OCI-LY1 (cell line): ENCODE measurements at regions not wholly inside any gene's neighbourhood (a gene's known extent, or its start where the extent isn't known, plus 50 kb on each side); places are given as distances from the start of the nearest gene placed in this dataset.

Experiments
- H2AFZ ChIP-seq: fragments of 200-600 bp; sonication (generic), shearing (Covaris generic); 2 replicates; pipeline ENCODE4 v1.6.0; 2014; ENCODE audit warnings: antibody characterized with exemption, mild to moderate bottlenecking, low read length
- H3F3A ChIP-seq: fragments of 200-600 bp; sonication (generic), shearing (Covaris generic); 2 replicates; pipeline ENCODE4 v1.6.0; 2014; ENCODE audit warnings: mild to moderate bottlenecking, antibody characterized with exemption, low read length, moderate library complexity; ENCODE audit not compliant: insufficient read depth
- H3K27ac ChIP-seq: fragments of 200-600 bp; sonication (generic); 2 replicates; pipeline ENCODE4 v1.5.1; 2014; ENCODE audit warnings: low read length, mixed run types, mild to moderate bottlenecking, low read depth; ENCODE audit not compliant: poor library complexity, severe bottlenecking
- H3K27me3 ChIP-seq: fragments of 200-600 bp; sonication (generic); 2 replicates; pipeline ENCODE4 v1.6.0; 2014; ENCODE audit warnings: antibody characterized with exemption, mild to moderate bottlenecking, low read length, moderate library complexity; ENCODE audit not compliant: insufficient read depth
- H3K36me3 ChIP-seq: fragments of 200-600 bp; sonication (generic); 2 replicates; pipeline ENCODE4 v1.6.1; 2014; ENCODE audit warnings: mild to moderate bottlenecking, antibody characterized with exemption, low read length, moderate library complexity, mixed read lengths; ENCODE audit not compliant: insufficient read depth
- H3K4me1 ChIP-seq: fragments of 200-600 bp; sonication (generic); 2 replicates; pipeline ENCODE4 v1.5.1; 2014; ENCODE audit warnings: mild to moderate bottlenecking, low read length, moderate library complexity; ENCODE audit not compliant: insufficient read depth, severe bottlenecking
- H3K4me2 ChIP-seq: fragments of 200-600 bp; sonication (generic), shearing (Covaris generic); 2 replicates; pipeline ENCODE4 v1.6.1; 2014; ENCODE audit warnings: low read length
- H3K4me3 ChIP-seq: fragments of 200-600 bp; sonication (generic); 2 replicates; pipeline ENCODE4 v1.5.1; 2014; ENCODE audit warnings: low read length, low read depth, mild to moderate bottlenecking, mixed read lengths; ENCODE audit not compliant: poor library complexity, severe bottlenecking
- H3K79me2 ChIP-seq: fragments of 200-600 bp; shearing (Covaris generic); 2 replicates; pipeline ENCODE4 v1.6.1; 2016; ENCODE audit warnings: mixed run types, low read length, mixed read lengths; ENCODE audit not compliant: insufficient read depth
- H3K9ac ChIP-seq: fragments of 200-600 bp; sonication (generic), shearing (Covaris generic); 2 replicates; pipeline ENCODE4 v1.6.1; 2014; ENCODE audit warnings: mild to moderate bottlenecking, low read length, mixed read lengths
- H3K9me2 ChIP-seq: fragments of 200-600 bp; sonication (generic), shearing (Covaris generic); 2 replicates; pipeline ENCODE4 v1.6.1; 2014; ENCODE audit warnings: low read depth, mild to moderate bottlenecking, low read length, mixed read lengths
- H3K9me3 ChIP-seq: fragments of 200-600 bp; shearing (Covaris generic); 2 replicates; pipeline ENCODE4 v1.6.1; 2014; ENCODE audit warnings: low read length, mixed read lengths
- H4K20me1 ChIP-seq: fragments of 200-600 bp; sonication (generic), shearing (Covaris generic); 2 replicates; pipeline ENCODE4 v1.6.0; 2016; ENCODE audit warnings: mild to moderate bottlenecking, low read length; ENCODE audit not compliant: insufficient read depth
- CTCF ChIP-seq: fragments of 200-600 bp; sonication (generic), shearing (Covaris generic); IDR thresholded peaks from 2 replicates; pipeline ENCODE4 v1.5.1; 2017; ENCODE audit warnings: mild to moderate bottlenecking, antibody characterized with exemption, low read length, moderate library complexity, mixed read lengths
- EZH2 ChIP-seq: fragments of 200-600 bp; sonication (generic), shearing (Covaris generic); IDR thresholded peaks from 2 replicates; pipeline ENCODE4 v1.8.0; 2017; ENCODE audit warnings: borderline replicate concordance, mixed run types, mild to moderate bottlenecking, antibody characterized with exemption, low read length, moderate library complexity, mixed read lengths

GRCh38 chr2:9762164-9762563 is 81.1 kb upstream of the TAF1B start:
- H3K4me2 ChIP-seq = no peak overlapping the region
- H3K27ac ChIP-seq = no peak overlapping the region
- peaks cover 3% of the 10 kb centered on the region; the same call in 1 of the 2 replicates for H3K27me3 ChIP-seq

GRCh38 chr2:9762941-9763340 is 80.3 kb upstream of the TAF1B start:
- H3K36me3 ChIP-seq = no peaks in the 10 kb centered on the region
- TF ChIP-seq EZH2 (no peak), CTCF (no peak)
- H3K9me2 ChIP-seq = no peaks in the 10 kb centered on the region

More at GRCh38 chr2:9762164-9762563, 81.1 kb upstream of the TAF1B start:
- no peak overlapping the region for H2AFZ ChIP-seq
- H3K36me3 ChIP-seq = no peaks in the 10 kb centered on the region
- H3K79me2 ChIP-seq = no peaks in the 10 kb centered on the region
- TF ChIP-seq CTCF (no peak), EZH2 (no peak)
- H3K4me3 ChIP-seq = no peak overlapping the region
- no peaks in the 10 kb centered on the region for H3F3A ChIP-seq
- no peaks in the 10 kb centered on the region for H4K20me1 ChIP-seq
- no peaks in the 10 kb centered on the region for H3K4me1 ChIP-seq
- no peak overlapping the region for H3K9ac ChIP-seq
- no peaks in the 10 kb centered on the region for H3K9me3 ChIP-seq
- H3K9me2 ChIP-seq = no peaks in the 10 kb centered on the region

GRCh38 chr2:9763356-9764152 is 79.7 kb upstream of the TAF1B start:
- Histone ChIP-seq H3K4me2 (no peak overlapping the region), H3F3A (no peaks in the 10 kb centered on the region), H3K9me3 (no peaks in the 10 kb centered on the region), H3K79me2 (no peaks in the 10 kb centered on the region), H3K27ac (no peak overlapping the region), H3K4me1 (peaks cover 10% of the 10 kb centered on the region), H2AFZ (no peak overlapping the region), H3K9ac (no peak overlapping the region), H3K9me2 (no peaks in the 10 kb centered on the region), H4K20me1 (no peaks in the 10 kb centered on the region), H3K4me3 (no peak overlapping the region), H3K36me3 (no peaks in the 10 kb centered on the region), H3K27me3 (peaks cover 3% of the 10 kb centered on the region; the same call in 1 of the 2 replicates)
- no peak for TF ChIP-seq CTCF
- no peak for TF ChIP-seq EZH2

More at GRCh38 chr2:9762941-9763340, 80.3 kb upstream of the TAF1B start:
- Histone ChIP-seq H3K27me3 (peaks cover 3% of the 10 kb centered on the region; the same call in 1 of the 2 replicates), H3K27ac (no peak overlapping the region), H3K4me2 (no peak overlapping the region), H3K9ac (no peak overlapping the region), H2AFZ (no peak overlapping the region), H3K9me3 (no peaks in the 10 kb centered on the region), H4K20me1 (no peaks in the 10 kb centered on the region), H3K4me3 (no peak overlapping the region), H3F3A (no peaks in the 10 kb centered on the region), H3K79me2 (no peaks in the 10 kb centered on the region), H3K4me1 (peaks cover 4% of the 10 kb centered on the region)
